GM10248 (cell line): ENCODE measurements at regions not wholly inside any gene's neighbourhood (a gene's known extent, or its start where the extent isn't known, plus 50 kb on each side); places are given as distances from the start of the nearest gene placed in this dataset.

Experiments used
- CTCF ChIA-PET: fragments of 300-600 bp; sonication (Branson Sonifier 250); formaldehyde crosslinking; extraction: SDS; loops from one replicate; lab custom pipeline; 2021; ENCODE audit warnings: antibody characterized with exemption; lab: Yijun Ruan, JAX
- POLR2A ChIA-PET: fragments of 350-650 bp; sonication (Branson Sonifier 250); formaldehyde crosslinking; extraction: SDS; loops from one replicate; lab custom pipeline; 2020; ENCODE audit warnings: antibody characterized with exemption; lab: Yijun Ruan, JAX
- DNase-seq: peaks from one replicate; pipeline ENCODE4 v3.0.0; 2012; ENCODE audit errors: extremely low spot score
- CTCF ChIP-seq: IDR thresholded peaks from 2 replicates; pipeline ENCODE4 v1.5.1; 2012; ENCODE audit warnings: mild to moderate bottlenecking, low read depth; ENCODE audit errors: extremely low read depth, missing control alignments, control extremely low read depth

GRCh38 chr15:62983956-62984355, 58.6 kb upstream of the TPM1 start:
- CTCF ChIA-PET, result interaction anchor here (0.8 kb wide), 1 partner anchor 17 kb away, joined by 3 read pairs; no protein-coding TSS in a partner anchor
- TF ChIP-seq CTCF, result no peak
- DNase-seq, result no peak
- POLR2A ChIA-PET, result no interaction called here

- no peak for DNase-seq
- POLR2A ChIA-PET, result no interaction called here
- CTCF ChIA-PET, result no interaction called here
- TF ChIP-seq CTCF, result no peak
Observed at GRCh38 chr15:62985768-62986167, 56.8 kb upstream of the TPM1 start.

- CTCF ChIA-PET, result interaction anchor here (0.8 to 1.5 kb wide), 3 partner anchors 9 to 61 kb away, joined by 3 read pairs; no protein-coding TSS in a partner anchor
- TF ChIP-seq CTCF, result no peak
- DNase-seq, result no peak
- POLR2A ChIA-PET, result no interaction called here
Observed at GRCh38 chr15:62986948-62987347, 55.6 kb upstream of the TPM1 start.

GRCh38 chr15:62988701-62989100, 53.8 kb upstream of the TPM1 start:
- ChIA-PET POLR2A (no interaction called here), CTCF (no interaction called here)
- no peak for TF ChIP-seq CTCF
- DNase-seq, result no peak

- TF ChIP-seq CTCF, result no peak
- POLR2A ChIA-PET, result no interaction called here
- DNase-seq, result no peak
- CTCF ChIA-PET, result no interaction called here
Observed at GRCh38 chr15:62989366-62990055, 53.0 kb upstream of the TPM1 start.

GRCh38 chr15:62991698-62992097, 50.8 kb upstream of the TPM1 start:
- POLR2A ChIA-PET, result no interaction called here

More at GRCh38 chr15:62991698-62992097, 50.8 kb upstream of the TPM1 start:
- no peak for TF ChIP-seq CTCF
- no peak for DNase-seq
- CTCF ChIA-PET, result no interaction called here
